Endothelial cell of hepatic sinusoid (primary cell): ENCODE measurements at regions not wholly inside any gene's neighbourhood (a gene's known extent, or its start where the extent isn't known, plus 50 kb on each side); places are given as distances from the start of the nearest gene placed in this dataset.
"Not testable (repeated sequence)": the region's sequence is repeated elsewhere in the genome, so short reads cannot be mapped to it uniquely, and the experiment has no call there.

Experiments used
- in situ Hi-C: cut with HindIII; loops from 2 replicates; pipeline ENCODE4 v1.10.0; 2017; ENCODE audit warnings: low sequenced_read_pairs

GRCh38 chr15:60251300-60252070, 146.3 kb downstream of the ANXA2 start:
- in situ Hi-C loops: no loop called here

GRCh38 chr15:60254416-60254815, 143.4 kb downstream of the ANXA2 start:
- in situ Hi-C loops: no loop called here

- in situ Hi-C loops: no loop called here
Measured at GRCh38 chr15:60255390-60255789, 142.4 kb downstream of the ANXA2 start.

- in situ Hi-C loops: no loop called here
Measured at GRCh38 chr15:60257591-60258159, 140.1 kb downstream of the ANXA2 start.

- in situ Hi-C loops: no loop called here
Measured at GRCh38 chr15:60259469-60259868, 138.3 kb downstream of the ANXA2 start.

- in situ Hi-C loops: no loop called here
Measured at GRCh38 chr15:60264088-60264487, 133.7 kb downstream of the ANXA2 start.

GRCh38 chr15:60264566-60264965, 133.2 kb downstream of the ANXA2 start:
- in situ Hi-C loops: no loop called here

- in situ Hi-C loops: no loop called here
Measured at GRCh38 chr15:60265057-60265456, 132.7 kb downstream of the ANXA2 start.

GRCh38 chr15:60272623-60273022, 125.2 kb downstream of the ANXA2 start:
- in situ Hi-C loops: no loop called here

GRCh38 chr15:60275624-60276023, 122.2 kb downstream of the ANXA2 start:
- in situ Hi-C loops: no loop called here

GRCh38 chr15:60278879-60279278, 118.9 kb downstream of the ANXA2 start:
- in situ Hi-C loops: no loop called here

GRCh38 chr15:60280259-60280658, 117.5 kb downstream of the ANXA2 start:
- in situ Hi-C loops: no loop called here

GRCh38 chr15:60283936-60284335, 113.8 kb downstream of the ANXA2 start:
- in situ Hi-C loops: no loop called here

- in situ Hi-C loops: not testable (repeated sequence)
Measured at GRCh38 chr15:60295901-60296300, 101.9 kb downstream of the ANXA2 start.

- in situ Hi-C loops: no loop called here
Measured at GRCh38 chr15:60297047-60297446, 100.7 kb downstream of the ANXA2 start.
